HG03159 (cell line): ENCODE measurements at regions not wholly inside any gene's neighbourhood (a gene's known extent, or its start where the extent isn't known, plus 50 kb on each side); places are given as distances from the start of the nearest gene placed in this dataset.
"Not testable (repeated sequence)": the region's sequence is repeated elsewhere in the genome, so short reads cannot be mapped to it uniquely, and the experiment has no call there.

Source experiments
- ATAC-seq: cut with Tn5 transposase; IDR thresholded peaks from one replicate; pipeline ENCODE4 v1.9.1; 2021; ENCODE audit warnings: mild to moderate bottlenecking, moderate library complexity; ENCODE audit not compliant: unreplicated experiment

- no peak for ATAC-seq
Measured at GRCh38 chr7:8809320-8809719, 375.9 kb downstream of the NXPH1 start.

GRCh38 chr7:8817448-8818036, 384.1 kb downstream of the NXPH1 start:
- ATAC-seq = no peak

- ATAC-seq = no peak
Measured at GRCh38 chr7:8818406-8818805, 385.0 kb downstream of the NXPH1 start.

GRCh38 chr7:8822595-8822994, 389.2 kb downstream of the NXPH1 start:
- no peak for ATAC-seq

GRCh38 chr7:8823486-8823885, 390.1 kb downstream of the NXPH1 start:
- no peak for ATAC-seq

- no peak for ATAC-seq
Measured at GRCh38 chr7:8827329-8827728, 393.9 kb downstream of the NXPH1 start.

GRCh38 chr7:8829100-8829499, 395.7 kb downstream of the NXPH1 start:
- no peak for ATAC-seq

- no peak for ATAC-seq
Measured at GRCh38 chr7:8831376-8831775, 398.0 kb downstream of the NXPH1 start.

GRCh38 chr7:8833355-8833754, 399.9 kb downstream of the NXPH1 start:
- ATAC-seq = no peak

GRCh38 chr7:8841171-8841570, 407.8 kb downstream of the NXPH1 start:
- no peak for ATAC-seq

GRCh38 chr7:8871716-8872115, 438.3 kb downstream of the NXPH1 start:
- ATAC-seq = no peak

- no peak for ATAC-seq
Measured at GRCh38 chr7:8881916-8882315, 448.5 kb downstream of the NXPH1 start.

GRCh38 chr7:8885480-8886000, 452.1 kb downstream of the NXPH1 start:
- ATAC-seq = no peak

- ATAC-seq = not testable (repeated sequence)
Measured at GRCh38 chr7:8890346-8890745, 456.9 kb downstream of the NXPH1 start.

- no peak for ATAC-seq
Measured at GRCh38 chr7:8893775-8894174, 460.4 kb downstream of the NXPH1 start.

- ATAC-seq = no peak
Measured at GRCh38 chr7:8906396-8907075, 473.1 kb downstream of the NXPH1 start.

GRCh38 chr7:8908889-8909288, 475.5 kb downstream of the NXPH1 start:
- ATAC-seq = no peak

- ATAC-seq = no peak
Measured at GRCh38 chr7:8913682-8914081, 480.3 kb downstream of the NXPH1 start.

GRCh38 chr7:8921807-8922206, 488.4 kb downstream of the NXPH1 start:
- no peak for ATAC-seq

GRCh38 chr7:8922726-8923125, 489.3 kb downstream of the NXPH1 start:
- no peak for ATAC-seq

- ATAC-seq = no peak
Measured at GRCh38 chr7:8923164-8923806, 489.9 kb downstream of the NXPH1 start.
